Erythroblast (primary cell): ENCODE measurements at regions not wholly inside any gene's neighbourhood (a gene's known extent, or its start where the extent isn't known, plus 50 kb on each side); places are given as distances from the start of the nearest gene placed in this dataset.

ENCODE experiments used
- GATA1 ChIP-seq: IDR thresholded peaks from 2 replicates; pipeline ENCODE4 v1.6.1; 2011; ENCODE audit warnings: low read depth, mild to moderate bottlenecking, control low read depth, low read length, moderate library complexity
- POLR2A ChIP-seq: IDR thresholded peaks from 2 replicates; pipeline ENCODE4 v1.6.1; 2011; ENCODE audit warnings: mild to moderate bottlenecking, low read length

GRCh38 chr7:118094044-118094443, 89.9 kb upstream of the LSM8 start:
- TF ChIP-seq POLR2A, result no peak
- no peak for TF ChIP-seq GATA1
